GM12892 (cell line): ENCODE measurements at regions not wholly inside any gene's neighbourhood (a gene's known extent, or its start where the extent isn't known, plus 50 kb on each side); places are given as distances from the start of the nearest gene placed in this dataset.

Experiments
- POLR2A ChIP-seq: IDR thresholded peaks from 2 replicates; pipeline ENCODE4 v1.6.1; 2011; ENCODE audit warnings: low read depth, low read length, control low read depth
- POLR2AphosphoS5 ChIP-seq: IDR thresholded peaks from 2 replicates; pipeline ENCODE4 v1.6.1; 2011; ENCODE audit warnings: low read depth, low read length, control low read depth
- TAF1 ChIP-seq: IDR thresholded peaks from 2 replicates; pipeline ENCODE4 v1.6.1; 2011; ENCODE audit warnings: low read depth, mild to moderate bottlenecking, control low read depth, low read length, borderline replicate concordance

DNA sequence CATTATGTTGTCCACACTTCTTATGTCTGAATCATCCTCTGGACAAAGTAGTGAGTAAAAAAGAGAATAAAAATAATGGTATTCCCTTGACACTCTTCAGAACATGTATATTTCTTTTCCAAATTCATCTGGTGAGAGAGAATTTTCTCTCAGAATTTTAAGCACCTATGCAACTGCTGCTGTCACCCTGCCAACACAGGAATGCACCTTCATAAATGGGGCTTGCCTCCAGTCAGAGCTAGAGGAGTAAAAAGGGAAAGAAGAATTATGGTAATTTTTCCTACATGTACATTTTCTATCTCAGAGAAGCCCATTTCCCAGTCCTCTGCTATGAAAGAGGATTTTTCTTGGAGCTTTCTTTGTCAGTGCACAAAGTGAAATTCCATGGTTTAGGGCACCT, 92.2 kb upstream of the ALCAM start:
- TF ChIP-seq POLR2A (no peak), POLR2AphosphoS5 (no peak), TAF1 (no peak)
